ENCODE measurements at regions not wholly inside any gene's neighbourhood (a gene's known extent, or its start where the extent isn't known, plus 50 kb on each side); places are given as distances from the start of the nearest gene placed in this dataset.

DNA sequence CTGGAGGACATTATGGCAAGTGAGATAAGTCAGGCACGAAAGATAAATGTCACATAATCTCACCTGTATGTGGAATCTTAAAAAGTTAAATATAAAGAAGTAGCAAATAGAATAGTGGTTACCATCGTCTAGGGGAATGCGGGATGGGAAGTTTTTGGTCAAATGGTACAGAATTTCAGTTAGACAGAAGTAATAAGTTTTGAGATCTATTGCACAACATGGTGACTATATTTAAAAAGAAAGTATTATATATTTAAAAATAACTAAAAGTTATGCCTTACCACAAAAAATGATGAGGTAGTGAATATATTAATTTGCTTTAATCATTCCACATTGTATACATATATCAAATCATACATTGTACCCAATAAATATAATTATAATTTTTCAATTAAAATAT is 106.2 kb upstream of the BRINP3 start:
- Histone ChIP-seq H3K27ac (ENCODE audit: low read depth in 2 of 2, low read length in 2 of 2) (no peak overlapping the region), H3K36me3 (ENCODE audit: control insufficient read depth in 2 of 3, insufficient read depth in 3 of 3, low read length in 3 of 3) (no peaks in the 10 kb centered on the region), H3K27me3 (ENCODE audit: control insufficient read depth, insufficient read depth, low read length) (no peaks in the 10 kb centered on the region), H3K4me3 (ENCODE audit: low read length in 3 of 3) (no peak overlapping the region), H3K4me1 (ENCODE audit: control insufficient read depth in 2 of 3, insufficient read depth in 2 of 3, low read depth in 1 of 3, low read length in 3 of 3) (no peaks in the 10 kb centered on the region), H3K9me3 (ENCODE audit: control insufficient read depth in 2 of 3, insufficient read depth in 1 of 3, low read length in 3 of 3) (no peaks in the 10 kb centered on the region), H3K9ac (ENCODE audit: low read length in 3 of 3) (no peak overlapping the region)
- TF ChIP-seq, protein P1, sequence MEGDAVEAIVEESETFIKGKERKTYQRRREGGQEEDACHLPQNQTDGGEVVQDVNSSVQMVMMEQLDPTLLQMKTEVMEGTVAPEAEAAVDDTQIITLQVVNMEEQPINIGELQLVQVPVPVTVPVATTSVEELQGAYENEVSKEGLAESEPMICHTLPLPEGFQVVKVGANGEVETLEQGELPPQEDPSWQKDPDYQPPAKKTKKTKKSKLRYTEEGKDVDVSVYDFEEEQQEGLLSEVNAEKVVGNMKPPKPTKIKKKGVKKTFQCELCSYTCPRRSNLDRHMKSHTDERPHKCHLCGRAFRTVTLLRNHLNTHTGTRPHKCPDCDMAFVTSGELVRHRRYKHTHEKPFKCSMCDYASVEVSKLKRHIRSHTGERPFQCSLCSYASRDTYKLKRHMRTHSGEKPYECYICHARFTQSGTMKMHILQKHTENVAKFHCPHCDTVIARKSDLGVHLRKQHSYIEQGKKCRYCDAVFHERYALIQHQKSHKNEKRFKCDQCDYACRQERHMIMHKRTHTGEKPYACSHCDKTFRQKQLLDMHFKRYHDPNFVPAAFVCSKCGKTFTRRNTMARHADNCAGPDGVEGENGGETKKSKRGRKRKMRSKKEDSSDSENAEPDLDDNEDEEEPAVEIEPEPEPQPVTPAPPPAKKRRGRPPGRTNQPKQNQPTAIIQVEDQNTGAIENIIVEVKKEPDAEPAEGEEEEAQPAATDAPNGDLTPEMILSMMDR (IDR thresholded peaks at IDR 0.05; ENCODE audit: borderline replicate concordance, extremely low read depth, insufficient read depth) = no peak
- intact Hi-C loops (cut with DNase I) = no loop called here
- peak; percentile 92 for FAIRE-seq
- DNase-seq = no peak

DNA sequence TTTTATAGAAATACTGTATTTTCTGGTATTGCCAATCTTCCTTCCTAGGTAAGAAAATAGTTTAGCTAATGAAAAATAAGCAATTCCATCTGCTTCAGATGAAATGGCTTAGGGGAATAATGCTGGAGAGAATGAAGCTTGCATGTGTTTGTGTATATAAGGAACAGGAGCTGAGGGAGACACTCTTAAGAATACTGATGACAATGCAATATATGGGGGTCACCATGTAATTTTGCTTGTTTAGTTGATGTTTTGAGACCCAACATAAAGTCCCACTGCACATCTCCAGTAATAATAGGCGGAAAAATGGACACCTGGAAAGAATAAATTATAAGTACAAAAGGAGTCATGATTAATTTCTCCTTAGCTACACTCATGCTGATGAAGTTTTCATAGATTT is 110.8 kb upstream of the BRINP3 start:
- Histone ChIP-seq H3K9me3 (ENCODE audit: control insufficient read depth in 2 of 3, insufficient read depth in 1 of 3, low read length in 3 of 3) (no peaks in the 10 kb centered on the region), H3K9ac (ENCODE audit: low read length in 3 of 3) (no peak overlapping the region), H3K27ac (ENCODE audit: low read depth in 2 of 2, low read length in 2 of 2) (no peak overlapping the region), H3K4me1 (ENCODE audit: control insufficient read depth in 2 of 3, insufficient read depth in 2 of 3, low read depth in 1 of 3, low read length in 3 of 3) (no peaks in the 10 kb centered on the region), H3K27me3 (ENCODE audit: control insufficient read depth, insufficient read depth, low read length) (no peaks in the 10 kb centered on the region), H3K36me3 (ENCODE audit: control insufficient read depth in 2 of 3, insufficient read depth in 3 of 3, low read length in 3 of 3) (no peaks in the 10 kb centered on the region), H3K4me3 (ENCODE audit: low read length in 3 of 3) (no peak overlapping the region)
- TF ChIP-seq, protein P1 (IDR thresholded peaks at IDR 0.05; ENCODE audit: borderline replicate concordance, extremely low read depth, insufficient read depth) = no peak
- FAIRE-seq (no peak), DNase-seq (no peak)
- intact Hi-C loops (cut with DNase I) = no loop called here

DNA sequence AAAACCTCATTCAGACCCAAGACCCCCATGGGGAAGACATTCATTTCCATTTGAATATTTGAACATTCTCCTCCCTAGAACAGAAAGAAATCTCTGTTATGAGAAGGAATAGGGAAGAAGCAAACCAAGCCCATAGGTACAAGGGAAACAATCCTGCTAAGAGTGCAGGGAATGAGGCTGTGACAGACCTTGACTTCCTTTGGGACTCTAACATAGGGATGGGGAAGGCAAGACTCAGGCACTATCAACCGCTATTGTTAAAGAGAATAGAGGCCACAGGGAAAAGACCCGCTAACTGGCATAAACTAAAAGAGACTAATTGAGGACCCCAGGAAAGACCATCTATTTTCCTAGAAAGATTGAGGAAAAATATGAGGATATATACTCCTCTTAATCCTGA is 117.8 kb upstream of the BRINP3 start:
- no peaks in the 10 kb centered on the region for H3K27me3 ChIP-seq (ENCODE audit: control insufficient read depth, insufficient read depth, low read length)
- no peaks in the 10 kb centered on the region for H3K4me1 ChIP-seq (ENCODE audit: control insufficient read depth in 2 of 3, insufficient read depth in 2 of 3, low read depth in 1 of 3, low read length in 3 of 3)
- TF ChIP-seq, protein P1 (IDR thresholded peaks at IDR 0.05; ENCODE audit: borderline replicate concordance, extremely low read depth, insufficient read depth) = no peak
- H3K9ac ChIP-seq (ENCODE audit: low read length in 3 of 3) = no peak overlapping the region
- H3K36me3 ChIP-seq (ENCODE audit: control insufficient read depth in 2 of 3, insufficient read depth in 3 of 3, low read length in 3 of 3) = no peaks in the 10 kb centered on the region
- H3K4me3 ChIP-seq (ENCODE audit: low read length in 3 of 3) = no peak overlapping the region
- H3K9me3 ChIP-seq (ENCODE audit: control insufficient read depth in 2 of 3, insufficient read depth in 1 of 3, low read length in 3 of 3) = no peaks in the 10 kb centered on the region
- FAIRE-seq (no peak), DNase-seq (no peak)
- intact Hi-C loops (cut with DNase I) = no loop called here
- H3K27ac ChIP-seq (ENCODE audit: low read depth in 2 of 2, low read length in 2 of 2) = no peak overlapping the region

DNA sequence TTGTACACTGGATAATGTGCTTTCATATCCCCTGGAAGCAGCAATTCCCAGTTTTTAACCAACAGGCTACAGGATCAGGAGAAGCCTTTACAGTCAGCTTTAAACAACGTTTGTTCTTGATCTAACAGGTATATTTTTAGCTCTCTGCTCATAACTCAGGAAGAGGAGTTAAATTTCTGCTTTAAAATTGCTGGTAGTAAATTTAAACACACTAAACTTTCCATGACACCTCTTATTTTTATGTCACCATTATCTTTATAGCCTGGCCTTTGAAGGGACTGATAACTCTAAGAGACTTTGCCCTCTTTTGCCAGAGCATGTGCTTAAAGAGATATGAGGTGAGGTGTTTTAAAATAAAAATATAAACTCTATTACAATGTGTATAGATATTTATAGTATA is 119.6 kb upstream of the BRINP3 start:
- Histone ChIP-seq H3K4me3 (ENCODE audit: low read length in 3 of 3) (no peak overlapping the region), H3K4me1 (ENCODE audit: control insufficient read depth in 2 of 3, insufficient read depth in 2 of 3, low read depth in 1 of 3, low read length in 3 of 3) (no peaks in the 10 kb centered on the region), H3K9me3 (ENCODE audit: control insufficient read depth in 2 of 3, insufficient read depth in 1 of 3, low read length in 3 of 3) (no peaks in the 10 kb centered on the region), H3K27ac (ENCODE audit: low read depth in 2 of 2, low read length in 2 of 2) (no peak overlapping the region), H3K27me3 (ENCODE audit: control insufficient read depth, insufficient read depth, low read length) (no peaks in the 10 kb centered on the region), H3K9ac (ENCODE audit: low read length in 3 of 3) (no peak overlapping the region), H3K36me3 (ENCODE audit: control insufficient read depth in 2 of 3, insufficient read depth in 3 of 3, low read length in 3 of 3) (no peaks in the 10 kb centered on the region)
- intact Hi-C loops (cut with DNase I) = no loop called here
- DNase-seq = no peak
- FAIRE-seq = peak; percentile 17
- TF ChIP-seq, protein P1 (IDR thresholded peaks at IDR 0.05; ENCODE audit: borderline replicate concordance, extremely low read depth, insufficient read depth) = no peak

All from kidney (tissue), 13 donors.